ENCODE measurements at regions not wholly inside any gene's neighbourhood (a gene's known extent, or its start where the extent isn't known, plus 50 kb on each side); places are given as distances from the start of the nearest gene placed in this dataset.
A peak's percentile ranks its signal among the peaks of the same experiment; 100 is the strongest.

DNA sequence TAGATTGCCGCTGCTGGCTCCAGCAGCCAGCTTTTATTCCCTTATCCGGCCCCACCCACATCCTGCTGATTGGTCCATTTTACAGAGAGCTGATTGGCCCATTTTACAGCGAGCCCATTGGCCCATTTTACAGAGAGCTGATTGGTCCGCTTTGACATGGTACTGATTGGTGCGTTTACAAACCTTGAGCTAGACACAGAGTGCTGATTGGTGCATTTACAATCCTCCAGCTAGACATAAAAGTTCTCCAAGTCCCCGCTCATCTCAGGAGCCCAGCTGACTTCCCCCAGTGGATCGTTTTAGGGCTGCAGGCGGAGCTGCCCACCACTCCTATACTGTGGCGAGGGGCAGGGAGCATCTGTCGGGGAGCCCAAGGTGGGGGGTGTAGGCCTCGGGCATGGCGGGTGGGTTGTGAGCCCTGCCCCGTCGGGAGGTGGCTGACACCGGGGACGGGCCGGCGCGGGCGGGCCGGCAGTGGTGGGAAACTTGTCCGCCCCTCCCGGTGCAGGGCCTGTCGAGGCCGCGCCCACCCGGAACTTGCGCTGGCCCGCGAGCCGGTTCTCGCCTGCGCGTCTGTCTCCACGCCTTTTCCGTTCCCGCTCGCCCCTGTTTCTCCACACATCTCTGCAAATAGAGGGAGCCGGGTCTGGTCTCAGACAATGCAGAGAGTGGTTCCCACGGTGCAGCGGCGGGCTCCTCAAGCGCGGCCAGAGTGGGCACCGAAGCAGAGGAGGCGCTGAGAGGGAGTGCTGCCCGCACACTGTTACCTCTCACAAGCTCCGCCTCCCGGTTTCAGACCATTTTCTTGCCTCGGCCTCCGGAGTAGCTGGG lies 86.1 kb upstream of the STMND1 start:
- H3K4me1 ChIP-seq (ENCODE audit: insufficient read depth, low read length) = peaks cover 3% of the 10 kb centered on the region; the same call in 1 of the 2 replicates
- H2BK20ac ChIP-seq (ENCODE audit: low read depth, low read length, poor library complexity, severe bottlenecking) = no peak overlapping the region
- no peaks in the 10 kb centered on the region for H4K20me1 ChIP-seq (ENCODE audit: control insufficient read depth, insufficient read depth, insufficient read length)
- no peak overlapping the region for H3K14ac ChIP-seq (ENCODE audit: insufficient read depth, low read length)
- H3K4ac ChIP-seq (ENCODE audit: low read depth, low read length) = no peak overlapping the region
- H3K36me3 Mint-ChIP-seq (ENCODE audit: insufficient read depth in 1 of 3, low read depth in 3 of 3) = peaks cover 0 to 5% (median 0%) of the 10 kb centered on the region in 3 experiments; a peak in 1 of 7 replicates
- H2BK5ac ChIP-seq (ENCODE audit: insufficient read length, low read length) = no peak overlapping the region
- H3K56ac ChIP-seq (ENCODE audit: insufficient read length, low read depth, low read length) = no peak overlapping the region
- no peak overlapping the region for H3K4me2 ChIP-seq (ENCODE audit: insufficient read depth, insufficient read length, low read length)
- no peak overlapping the region for H3K4me3 Mint-ChIP-seq
- WGBS (ENCODE audit: extremely low coverage, insufficient read length, low lambda C conversion rate) = no CpG with 5 or more reads among the region's 51 CpGs
- H3K9me3 ChIP-seq (ENCODE audit: control insufficient read depth, low read depth, low read length) = no peaks in the 10 kb centered on the region
- peaks cover 3% of the 10 kb centered on the region for H3K23me2 ChIP-seq (ENCODE audit: insufficient read length, low read depth, low read length, poor library complexity, severe bottlenecking)
- H2BK120ac ChIP-seq (ENCODE audit: low read depth, low read length, poor library complexity, severe bottlenecking) = no peak overlapping the region
- H3K27ac ChIP-seq (ENCODE audit: insufficient read length, low read depth, low read length) = no peak overlapping the region
- no peaks in the 10 kb centered on the region for H3K79me1 ChIP-seq (ENCODE audit: insufficient read depth, low read depth, low read length, poor library complexity, severe bottlenecking)
- H3K18ac ChIP-seq (ENCODE audit: insufficient read length, low read depth, low read length) = no peak overlapping the region
- H3K9ac ChIP-seq (ENCODE audit: extremely low read depth, insufficient read length, low read length) = no peak overlapping the region
- no peak overlapping the region for H3K27ac Mint-ChIP-seq
- H3K27me3 Mint-ChIP-seq (ENCODE audit: low read depth) = no peaks in the 10 kb centered on the region; the same call in 1 of the 2 replicates
- H4K91ac ChIP-seq (ENCODE audit: insufficient read length, low read depth, low read length) = no peak overlapping the region
- no peak overlapping the region for H4K5ac ChIP-seq (ENCODE audit: insufficient read length, low read depth, low read length)
- H2BK12ac ChIP-seq (ENCODE audit: insufficient read length, low read depth, low read length) = no peak overlapping the region
- no peak overlapping the region for H2BK15ac ChIP-seq (ENCODE audit: low read depth, low read length)
- H4K8ac ChIP-seq (replicated peaks; ENCODE audit: insufficient read length, low read depth, low read length) = no peak overlapping the region
- peaks cover 4% of the 10 kb centered on the region in 2 experiments for H3K4me1 Mint-ChIP-seq
- H3K23ac ChIP-seq (ENCODE audit: insufficient read length, low read depth, low read length) = no peak overlapping the region
- peak; percentile 39 for DNase-seq
- H2AFZ ChIP-seq (ENCODE audit: low read length) = no peak overlapping the region
- H3K27me3 ChIP-seq (ENCODE audit: insufficient read depth, low read length) = no peaks in the 10 kb centered on the region
- no peak overlapping the region for H2AK5ac ChIP-seq (ENCODE audit: insufficient read length, low read length)
- peaks cover 6 to 7% of the 10 kb centered on the region in 2 experiments; a peak in 4 of 5 replicates for H3K9me3 Mint-ChIP-seq
- no peak overlapping the region for H3T11ph ChIP-seq (ENCODE audit: low read length)
- H3K79me2 ChIP-seq (ENCODE audit: insufficient read depth, low read length) = no peaks in the 10 kb centered on the region
- TF ChIP-seq CTCF (conservative IDR thresholded peaks at IDR 0.05) = no peak
